HS-27A (cell line): ENCODE measurements at regions not wholly inside any gene's neighbourhood (a gene's known extent, or its start where the extent isn't known, plus 50 kb on each side); places are given as distances from the start of the nearest gene placed in this dataset.

ENCODE experiments used
- DNase-seq: peaks from one replicate; pipeline ENCODE4 v3.0.0-alpha.2; 2012; ENCODE audit warnings: low read depth, missing footprints

DNA sequence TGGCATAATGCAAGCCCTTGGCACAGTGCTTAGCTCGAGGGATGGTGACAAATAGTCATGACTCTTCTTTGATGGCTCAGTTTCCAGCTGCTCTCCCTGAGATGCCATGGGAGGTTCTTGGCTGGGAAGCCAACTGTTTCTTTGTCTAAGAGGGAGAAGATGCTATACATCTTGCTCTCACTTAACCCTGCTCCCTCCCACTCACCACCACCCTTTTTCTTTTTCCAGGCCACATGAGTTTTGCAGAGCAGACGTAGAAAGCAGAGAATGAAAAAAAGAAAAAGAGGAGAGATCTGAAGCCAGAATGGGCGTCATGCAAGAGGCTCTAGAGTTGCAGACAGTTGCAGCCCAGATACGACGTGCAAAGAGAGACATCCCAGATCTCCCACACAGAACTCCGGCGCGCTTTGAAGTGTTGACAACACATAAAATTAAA is 160.5 kb downstream of the FGF18 start:
- no peak for DNase-seq

DNA sequence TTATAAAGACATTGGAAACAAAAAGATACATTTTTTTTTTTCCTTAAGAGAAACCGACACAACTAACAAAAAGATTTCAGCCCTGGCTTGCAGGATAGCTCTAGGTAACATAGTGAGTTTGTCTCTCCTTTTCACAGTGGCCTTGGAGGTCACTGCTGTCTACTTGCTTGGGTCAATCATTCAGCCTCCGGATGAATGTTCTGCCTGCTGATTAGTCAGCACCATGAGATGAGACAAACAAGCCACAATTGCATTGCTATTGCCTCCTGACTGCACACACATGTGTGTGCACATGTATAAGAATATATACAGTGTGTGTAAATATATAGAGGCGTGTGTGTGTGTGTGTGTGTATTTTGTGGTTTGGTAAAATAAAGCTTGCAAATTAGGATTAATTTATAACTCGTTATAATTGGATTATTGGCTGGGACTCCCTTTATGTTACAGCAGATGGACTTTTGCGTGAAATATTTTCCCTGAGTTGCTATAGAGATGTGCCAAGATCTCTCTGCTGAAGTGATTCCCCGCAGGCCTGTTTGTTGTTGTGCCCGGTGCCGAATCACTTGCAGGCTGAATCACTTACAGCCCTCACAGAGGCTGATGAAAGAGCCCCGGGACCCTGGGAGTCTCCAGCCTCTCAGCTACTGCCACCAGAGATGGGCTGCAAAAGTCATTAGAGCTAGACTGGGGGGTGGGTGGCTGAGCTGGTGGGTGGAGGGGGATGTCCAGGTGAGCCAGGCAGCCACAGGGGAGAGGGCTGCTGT is 161.2 kb downstream of the FGF18 start:
- no peak for DNase-seq

DNA sequence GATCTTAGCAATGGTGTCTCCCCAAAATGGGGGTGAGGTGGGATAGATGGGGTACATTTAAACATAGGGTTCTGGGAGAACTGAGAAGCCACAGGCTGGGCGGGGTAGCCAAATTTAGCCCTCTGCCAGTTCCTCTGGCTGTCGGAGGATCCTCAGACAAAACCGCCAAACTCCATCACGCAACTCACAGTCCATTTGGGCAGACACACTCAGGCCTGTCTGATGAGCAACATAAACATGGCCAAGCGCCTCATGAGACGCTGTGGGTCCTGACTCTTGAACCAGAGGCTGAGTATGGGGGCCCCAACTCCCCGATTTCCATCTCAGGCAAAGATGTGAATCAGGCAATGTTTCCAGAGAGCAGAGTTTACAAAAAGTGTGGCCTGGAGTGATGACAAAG is 162.3 kb downstream of the FGF18 start:
- DNase-seq, result no peak

DNA sequence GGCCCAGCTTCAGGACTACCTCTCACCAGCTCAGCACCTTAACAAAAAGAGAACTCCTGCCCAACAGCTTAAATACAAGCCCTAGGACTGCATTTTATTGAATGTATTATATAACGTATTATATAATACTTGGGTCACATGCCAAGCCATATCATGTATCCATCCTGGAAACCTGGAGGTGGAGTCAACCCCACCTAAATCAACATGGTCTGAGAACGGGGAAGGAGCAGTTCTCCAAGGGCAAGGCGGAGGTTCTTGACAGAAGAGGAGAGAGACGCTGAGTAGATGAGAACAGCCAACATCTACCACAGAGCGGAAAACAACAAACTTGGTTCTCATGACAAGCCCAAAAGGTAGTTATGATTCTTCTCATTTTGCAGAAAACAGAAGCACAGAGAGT is 163.4 kb downstream of the FGF18 start:
- no peak for DNase-seq

DNA sequence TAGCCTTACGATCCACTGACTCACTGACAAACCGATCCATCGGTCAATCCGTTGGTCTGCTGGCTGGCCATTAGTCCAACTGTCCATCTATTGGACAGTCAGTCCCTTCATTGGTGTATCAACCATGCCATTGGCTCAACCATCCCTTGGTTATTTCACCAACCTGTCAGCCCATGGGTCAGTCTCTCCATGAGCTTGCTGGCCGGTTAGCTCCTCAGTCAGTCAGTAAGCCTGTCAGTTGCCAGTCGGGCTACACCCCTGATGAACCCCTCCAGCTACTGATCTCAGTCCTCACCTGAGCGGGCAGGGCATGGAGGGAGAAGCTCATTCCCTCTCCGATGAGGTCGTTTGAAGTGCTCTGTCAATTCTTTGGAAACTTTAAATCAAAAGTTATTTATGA is 166.5 kb downstream of the FGF18 start:
- no peak for DNase-seq

DNA sequence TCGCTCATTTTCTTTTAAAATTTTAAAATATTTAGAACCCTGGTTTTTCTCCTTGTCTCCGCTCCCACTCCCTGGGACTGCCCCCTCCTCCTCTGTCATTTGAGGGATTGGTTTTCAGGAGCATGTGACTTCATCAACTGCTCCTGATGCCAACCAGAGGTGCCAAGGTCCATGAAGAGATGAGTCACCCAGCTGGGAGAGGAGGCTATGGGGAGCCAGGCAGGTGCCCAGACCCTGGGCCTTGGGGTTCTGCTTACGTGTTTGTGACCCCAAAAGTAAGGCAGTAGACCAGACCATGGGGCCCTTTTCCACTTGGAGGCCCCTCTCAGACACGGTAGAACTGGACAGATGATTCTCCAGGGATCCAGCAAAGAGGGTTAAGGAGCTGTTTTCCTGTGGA is 167.0 kb downstream of the FGF18 start:
- no peak for DNase-seq

DNA sequence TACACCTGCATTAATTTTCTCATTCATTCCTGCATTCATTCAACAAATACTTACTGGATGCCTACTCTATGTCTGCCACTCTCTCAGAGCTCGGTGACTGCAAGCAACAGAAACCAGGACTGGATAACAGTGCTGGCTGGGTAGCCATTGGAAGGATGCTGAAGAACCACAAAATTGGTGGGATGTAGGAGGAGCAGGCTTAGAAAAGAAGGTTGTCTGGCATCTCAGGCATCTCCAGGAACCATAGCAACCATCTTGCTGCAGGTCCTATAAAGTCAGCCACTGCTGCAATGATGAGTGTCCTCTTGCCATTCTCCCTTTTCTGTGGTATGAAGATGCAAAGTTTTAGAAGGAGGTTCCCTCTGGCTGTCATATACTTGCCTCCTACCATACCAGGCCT is 168.6 kb downstream of the FGF18 start:
- DNase-seq, result no peak

DNA sequence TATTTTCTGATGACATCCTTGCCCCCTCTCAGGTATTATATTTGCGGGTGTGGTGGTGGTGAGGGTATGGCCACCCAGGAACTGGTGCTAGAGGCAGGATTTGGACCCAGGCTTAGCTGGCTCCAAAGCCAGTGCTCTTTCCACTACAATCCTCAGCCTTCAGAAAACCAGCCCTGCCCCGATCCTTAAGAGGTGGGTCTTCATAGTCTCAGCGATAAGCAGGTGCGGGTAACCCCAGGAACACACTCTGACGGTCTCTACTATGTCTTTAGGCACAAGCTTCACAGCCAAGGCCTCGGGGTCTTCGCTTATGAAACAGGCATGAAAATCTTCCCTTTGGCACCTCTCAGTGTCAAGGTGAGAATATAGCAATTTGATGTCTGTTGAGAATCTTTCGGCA is 169.3 kb downstream of the FGF18 start:
- no peak for DNase-seq

DNA sequence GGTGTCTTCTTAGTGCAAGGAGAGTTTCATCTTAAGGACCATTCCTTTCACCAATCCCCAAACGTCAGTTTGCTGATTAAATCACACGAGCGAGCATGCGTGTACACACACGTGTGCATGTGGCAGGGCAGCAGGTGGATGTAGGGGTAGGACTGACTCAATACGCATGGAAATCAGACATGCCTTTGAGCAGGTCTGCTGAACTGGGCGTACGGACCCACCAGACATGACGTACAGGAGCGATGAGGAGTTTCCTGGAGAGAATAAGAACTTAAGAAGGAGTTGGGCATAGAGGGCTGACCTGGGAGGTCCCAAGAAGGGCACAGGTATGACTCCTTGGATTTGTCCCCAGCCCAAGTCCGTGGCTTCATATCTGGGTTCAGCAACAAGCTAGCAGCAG is 170.0 kb downstream of the FGF18 start:
- no peak for DNase-seq

DNA sequence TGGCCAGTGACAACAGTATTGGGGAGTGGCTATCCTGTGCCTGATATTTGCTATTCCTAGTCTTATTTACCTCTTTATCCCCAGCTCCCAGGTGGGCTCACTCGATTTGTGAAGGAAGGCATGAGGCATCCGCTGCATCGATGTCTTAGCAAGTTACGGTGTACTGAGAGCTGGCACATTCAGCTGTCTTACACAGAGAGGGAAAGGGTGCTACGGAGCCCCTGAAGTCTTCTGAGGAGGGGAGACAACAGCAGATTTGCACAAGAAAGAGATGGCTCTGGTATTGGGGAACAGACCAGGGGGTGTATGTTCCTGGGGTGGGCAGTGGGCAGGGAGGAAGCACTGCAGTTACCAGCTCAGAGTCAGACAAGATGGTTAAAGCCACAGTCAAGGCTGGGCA is 172.6 kb downstream of the FGF18 start:
- DNase-seq, result no peak

DNA sequence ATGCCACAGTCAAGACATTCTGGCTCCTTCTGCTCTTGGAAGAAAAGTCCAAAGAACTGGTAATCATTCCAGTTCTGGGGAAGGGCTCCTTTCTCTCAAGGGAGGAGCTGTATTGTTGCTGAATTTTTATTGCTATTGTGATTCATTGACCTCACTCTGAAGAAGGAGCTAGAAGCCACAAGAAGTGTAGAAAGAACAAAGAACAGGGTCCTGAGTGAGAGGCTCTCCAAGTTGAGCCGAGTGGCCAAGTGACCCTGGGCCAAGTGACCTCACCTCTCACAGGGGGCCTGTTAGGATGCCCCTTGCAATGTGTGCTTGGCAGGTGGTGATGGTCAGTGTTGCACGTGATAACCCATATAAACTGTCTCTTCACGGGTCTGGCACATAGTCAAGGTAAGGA is 173.3 kb downstream of the FGF18 start:
- DNase-seq, result no peak

DNA sequence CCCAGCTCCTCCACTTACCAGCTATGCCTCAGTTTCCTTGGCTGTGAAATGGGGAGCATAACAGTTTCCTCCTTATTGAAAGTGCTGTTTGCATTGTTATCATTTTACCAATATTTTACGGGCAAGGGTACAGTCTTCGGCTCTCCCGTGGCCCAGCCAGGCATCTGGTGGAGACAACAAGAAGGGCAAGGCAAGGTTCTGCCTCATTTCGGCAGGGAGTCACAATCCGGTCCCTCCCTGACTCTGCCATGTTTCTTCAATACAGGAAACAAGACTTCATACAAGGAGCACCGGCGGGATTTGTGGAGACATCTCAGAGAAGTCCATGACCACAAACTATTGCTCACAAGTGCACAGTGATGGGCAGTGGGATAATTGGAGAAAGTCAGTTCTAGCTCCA is 174.0 kb downstream of the FGF18 start:
- DNase-seq, result no peak

DNA sequence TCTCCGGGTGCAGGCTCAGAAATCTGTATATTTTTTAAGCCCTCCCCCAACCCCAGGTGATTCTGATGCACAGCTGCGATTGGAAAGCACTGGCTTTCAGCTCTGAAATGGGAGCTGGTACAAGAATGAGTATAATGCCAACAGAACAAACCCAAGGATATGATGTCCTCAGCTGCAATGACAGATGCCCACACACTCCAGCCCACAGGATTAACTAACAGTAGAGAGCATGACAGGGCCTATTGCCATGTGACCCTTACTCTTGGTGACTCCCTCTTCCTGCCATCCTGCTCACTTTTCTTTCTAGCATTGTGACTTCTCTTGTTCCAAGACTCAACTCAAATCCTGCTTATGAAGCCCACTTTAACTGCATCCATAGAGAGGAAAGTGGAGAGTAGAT is 174.5 kb downstream of the FGF18 start:
- DNase-seq, result no peak

DNA sequence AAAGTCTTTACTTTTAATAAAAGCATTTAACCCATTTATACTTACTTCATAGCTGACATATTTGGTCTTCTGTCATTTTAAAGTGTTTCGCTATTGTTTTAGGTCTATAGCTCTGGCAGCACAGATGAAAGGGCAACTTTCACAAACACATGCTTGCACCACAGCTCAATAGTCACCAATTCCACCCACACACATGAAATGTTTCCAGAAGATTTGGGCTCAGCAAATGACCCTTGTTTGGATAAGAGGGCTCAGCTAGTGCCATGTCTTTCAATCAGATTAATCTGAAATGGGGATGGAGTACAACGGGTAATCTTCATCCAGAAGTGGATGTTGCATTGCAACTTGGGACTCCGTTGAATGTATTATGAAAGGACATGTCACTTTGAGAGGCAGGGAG is 176.0 kb downstream of the FGF18 start:
- no peak for DNase-seq

DNA sequence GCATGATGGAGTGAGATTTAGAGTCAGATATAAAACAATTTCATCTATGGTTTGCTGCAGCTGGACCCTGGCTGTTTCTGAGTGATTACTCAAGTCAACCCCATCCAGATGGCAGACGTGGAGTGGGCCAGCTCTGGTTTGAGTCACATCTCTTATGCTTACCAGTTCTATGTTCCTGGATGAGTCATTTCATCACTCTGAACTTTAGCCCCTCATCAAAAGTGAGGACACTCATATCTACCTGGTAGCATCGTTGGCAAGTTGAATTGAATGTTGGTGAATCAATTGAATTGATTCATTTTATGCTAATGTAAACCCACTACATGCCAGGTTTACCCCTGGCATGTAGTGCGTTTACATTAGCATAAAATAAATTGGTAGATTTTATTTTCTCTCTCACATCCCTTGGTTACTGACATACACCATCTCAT is 176.4 kb downstream of the FGF18 start:
- DNase-seq, result no peak

DNA sequence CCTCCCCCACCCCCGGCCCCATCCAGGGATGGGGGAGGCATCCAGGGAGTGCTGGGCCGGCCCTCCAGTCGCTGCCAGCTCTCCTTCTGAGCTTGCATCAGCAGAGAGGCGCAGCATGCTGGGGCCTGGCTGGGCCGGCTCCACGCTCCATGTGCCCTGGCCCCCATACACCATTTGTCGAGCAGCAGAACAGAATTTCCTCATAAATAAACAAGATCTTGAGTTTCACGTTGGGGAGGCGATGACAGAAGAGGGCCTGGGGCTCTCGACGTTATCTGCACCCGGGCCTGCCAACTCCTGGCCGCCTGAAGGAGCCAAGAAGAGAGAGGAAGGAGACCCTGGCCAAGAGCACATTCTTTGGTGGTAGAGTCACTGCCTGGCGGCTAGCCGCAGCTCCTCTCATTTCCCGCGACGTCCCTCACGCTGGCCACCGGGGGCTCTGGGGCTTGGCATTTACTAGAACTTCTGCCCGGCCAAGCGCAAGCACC is 177.0 kb downstream of the FGF18 start:
- DNase-seq, result no peak

DNA sequence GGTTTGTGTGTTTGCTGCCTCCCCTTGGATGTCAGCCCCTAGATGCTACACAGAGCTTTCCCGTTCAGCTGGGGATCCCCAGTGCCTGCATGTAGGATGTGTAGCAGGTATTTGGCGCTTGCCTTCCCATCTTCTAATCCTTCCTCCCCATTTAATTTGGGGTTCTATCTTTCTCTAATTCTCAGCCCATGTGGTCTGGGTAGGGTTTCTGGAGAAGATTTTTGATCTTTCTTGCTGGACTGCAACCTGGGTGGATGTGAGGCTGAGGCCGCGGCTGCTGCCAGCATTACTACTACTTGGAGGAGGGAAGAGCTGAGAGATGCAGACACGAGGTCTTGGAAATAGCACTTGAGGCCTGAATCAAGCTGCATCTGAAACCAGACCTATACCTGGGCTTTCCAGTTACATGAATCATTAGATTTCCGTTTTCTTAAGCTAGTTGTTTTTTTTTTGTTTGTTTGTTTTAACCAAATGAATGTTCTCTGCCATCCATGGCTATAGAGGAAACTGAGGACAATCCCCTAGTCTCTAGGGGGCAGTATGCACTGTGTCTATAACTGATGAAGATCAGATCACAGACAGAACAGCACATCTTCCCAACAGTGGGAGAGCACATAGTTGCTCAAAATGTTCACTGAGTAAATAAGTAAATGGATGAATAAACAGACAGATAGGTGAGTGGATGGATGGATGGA is 178.6 kb downstream of the FGF18 start:
- DNase-seq, result no peak

DNA sequence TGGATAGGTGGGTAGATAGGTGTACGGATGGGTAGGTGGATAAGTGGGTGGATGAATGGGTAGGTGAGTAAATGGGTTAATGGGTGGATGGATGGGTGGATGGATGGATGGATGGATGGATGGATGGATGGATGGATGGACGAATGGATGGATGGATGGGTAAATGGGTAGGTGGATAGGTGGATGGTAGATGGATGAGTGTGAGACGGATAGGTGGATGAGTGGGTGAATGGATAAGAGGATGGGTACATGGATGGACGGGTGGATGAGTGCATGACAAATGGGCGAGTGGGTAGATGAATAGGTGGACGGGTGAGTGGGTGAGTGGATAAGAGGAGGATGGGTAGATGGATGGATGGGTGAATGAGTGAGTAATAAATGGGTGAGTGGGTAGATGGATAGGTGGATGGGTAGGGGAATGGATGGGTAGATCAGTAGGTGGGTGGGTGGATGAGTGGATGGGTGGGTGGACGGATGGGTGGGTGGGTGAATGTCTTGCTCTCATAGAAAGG is 179.2 kb downstream of the FGF18 start:
- DNase-seq, result no peak

DNA sequence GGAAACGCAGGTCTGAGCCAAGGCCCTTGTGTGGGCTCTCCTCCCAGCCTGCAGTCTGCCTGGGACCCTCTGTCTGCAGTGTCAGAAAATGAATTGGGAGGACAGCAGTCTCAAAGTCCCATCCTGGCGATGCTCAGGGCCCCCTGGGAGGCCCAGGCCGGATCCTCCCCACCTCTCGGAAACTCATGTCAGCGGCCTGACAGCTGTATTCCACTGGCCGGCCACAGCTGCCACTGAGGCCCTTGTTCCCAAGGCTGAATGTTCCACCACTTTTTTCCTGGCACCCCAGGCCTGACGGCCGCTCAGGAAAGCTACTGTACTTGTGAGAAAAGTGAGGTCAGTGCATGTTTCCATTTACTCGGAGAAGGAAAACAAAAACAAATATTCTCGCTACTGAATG is 180.0 kb downstream of the FGF18 start:
- DNase-seq, result no peak

DNA sequence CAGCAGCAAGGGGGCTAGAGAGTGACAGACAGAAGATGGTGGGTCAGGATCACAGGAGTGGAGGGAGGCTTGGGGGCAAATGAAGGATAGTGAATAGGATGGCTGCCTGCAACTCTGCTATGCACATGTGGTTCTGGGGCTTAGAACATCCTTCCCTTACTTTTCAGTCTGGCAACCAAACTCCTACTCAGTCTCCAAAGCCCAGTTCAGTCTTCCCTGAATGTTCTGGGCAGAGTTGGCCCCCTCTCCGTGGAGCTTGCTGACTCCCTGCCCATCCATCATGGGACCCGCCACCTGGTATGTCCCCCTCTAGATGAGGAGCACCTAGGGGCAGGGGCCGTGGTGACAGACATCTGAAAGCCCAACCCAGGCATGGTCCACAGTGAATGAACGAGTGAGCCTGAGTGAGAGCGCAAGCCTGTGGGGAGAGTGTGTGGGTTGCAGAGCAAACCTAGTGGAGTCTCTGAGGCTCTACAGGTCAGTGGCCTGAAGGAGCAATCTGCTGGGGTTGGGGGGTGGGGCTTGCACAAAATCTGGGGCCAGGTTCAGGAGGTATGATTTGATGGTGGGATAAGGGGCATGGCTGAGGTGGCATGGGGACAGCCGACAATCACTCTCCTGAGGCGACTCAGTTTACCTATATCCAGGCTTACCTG is 180.6 kb downstream of the FGF18 start:
- no peak for DNase-seq

DNA sequence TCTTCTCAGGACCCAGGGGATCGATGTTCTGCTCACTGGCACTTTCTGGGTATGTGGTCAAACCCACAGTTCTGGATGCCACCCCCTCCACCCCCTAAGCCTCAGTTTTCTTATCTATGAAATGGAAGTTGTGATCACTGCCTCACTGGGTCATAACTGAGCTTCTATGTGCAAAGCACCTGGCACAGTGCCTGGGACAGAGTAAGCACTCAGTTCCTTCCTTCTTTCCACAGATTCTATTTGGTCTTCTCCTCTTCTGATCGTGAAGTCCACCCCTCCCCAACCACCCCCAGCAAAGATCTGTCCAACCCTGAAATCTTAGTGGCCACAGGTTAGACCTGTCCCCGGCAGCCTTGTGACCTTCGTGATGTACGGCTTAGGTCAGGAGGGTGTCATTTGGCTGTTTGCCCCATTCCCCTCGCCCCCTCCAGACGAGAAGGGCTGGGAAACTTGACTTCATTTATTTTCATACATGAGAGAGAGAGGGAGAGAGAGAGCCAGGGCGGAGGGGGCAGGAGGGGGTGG is 181.4 kb downstream of the FGF18 start:
- no peak for DNase-seq

DNA sequence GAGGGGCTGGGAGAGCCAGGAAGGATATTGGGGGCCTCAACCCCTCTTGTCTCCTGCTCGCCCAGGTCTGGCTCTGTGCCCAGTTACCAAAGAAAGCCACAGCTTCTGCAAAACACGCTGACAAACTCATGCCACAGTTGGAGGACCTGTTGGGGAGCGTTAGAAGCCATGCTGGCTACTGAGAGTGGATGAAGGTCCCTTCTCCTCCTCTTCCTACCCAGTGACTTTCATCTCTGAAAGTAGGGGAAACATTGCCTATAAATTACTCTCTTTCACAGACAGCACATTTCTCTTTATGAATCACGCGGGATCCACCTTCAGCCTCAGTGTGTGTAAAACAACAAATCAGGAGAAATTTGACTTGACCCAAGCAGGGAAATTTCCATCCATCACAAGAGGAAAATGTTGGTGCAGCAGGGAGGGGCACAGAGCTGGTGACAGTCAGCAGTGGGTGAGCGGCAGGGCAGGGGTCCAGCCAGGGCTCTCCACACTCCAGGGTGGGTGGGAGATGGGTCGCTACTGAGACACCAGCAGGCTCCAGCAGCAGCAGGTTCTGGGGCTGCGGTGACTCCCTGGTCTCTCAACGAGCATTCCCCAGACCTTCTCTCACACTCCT is 181.9 kb downstream of the FGF18 start:
- DNase-seq, result no peak
